ENCODE measurements at regions not wholly inside any gene's neighbourhood (a gene's known extent, or its start where the extent isn't known, plus 50 kb on each side); places are given as distances from the start of the nearest gene placed in this dataset.
"Not testable (repeated sequence)": the region's sequence is repeated elsewhere in the genome, so short reads cannot be mapped to it uniquely, and the experiment has no call there.

GRCh38 chr18:77329651-77330050, 80.0 kb downstream of the GALR1 start:
- no peak for DNase-seq (ENCODE audit: low spot score)

- DNase-seq (ENCODE audit: low spot score) = no peak
Measured at GRCh38 chr18:77334876-77335275, 85.2 kb downstream of the GALR1 start.

- DNase-seq (ENCODE audit: low spot score) = no peak
Measured at GRCh38 chr18:77337604-77338003, 88.0 kb downstream of the GALR1 start.

GRCh38 chr18:77339093-77339492, 89.4 kb downstream of the GALR1 start:
- DNase-seq (ENCODE audit: low spot score) = no peak

- no peak for DNase-seq (ENCODE audit: low spot score)
Measured at GRCh38 chr18:77339623-77340022, 90.0 kb downstream of the GALR1 start.

- DNase-seq (ENCODE audit: low spot score) = no peak
Measured at GRCh38 chr18:77340815-77341214, 91.2 kb downstream of the GALR1 start.

GRCh38 chr18:77341527-77342325, 92.1 kb downstream of the GALR1 start:
- DNase-seq (ENCODE audit: low spot score) = no peak

GRCh38 chr18:77342736-77343135, 93.1 kb downstream of the GALR1 start:
- DNase-seq (ENCODE audit: low spot score) = no peak

GRCh38 chr18:77343846-77344510, 94.3 kb downstream of the GALR1 start:
- no peak for DNase-seq (ENCODE audit: low spot score)

- DNase-seq (ENCODE audit: low spot score) = no peak
Measured at GRCh38 chr18:77344786-77345500, 95.3 kb downstream of the GALR1 start.

- no peak for DNase-seq (ENCODE audit: low spot score)
Measured at GRCh38 chr18:77346208-77346810, 96.7 kb downstream of the GALR1 start.

- DNase-seq (ENCODE audit: low spot score) = not testable (repeated sequence)
Measured at GRCh38 chr18:77353349-77353748, 103.7 kb downstream of the GALR1 start.

GRCh38 chr18:77359561-77360314, 110.1 kb downstream of the GALR1 start:
- no peak for DNase-seq (ENCODE audit: low spot score)

GRCh38 chr18:77360315-77361190, 110.9 kb downstream of the GALR1 start:
- no peak for DNase-seq (ENCODE audit: low spot score)

GRCh38 chr18:77361382-77361781, 111.7 kb downstream of the GALR1 start:
- DNase-seq (ENCODE audit: low spot score) = no peak

GRCh38 chr18:77365667-77366066, 116.0 kb downstream of the GALR1 start:
- no peak for DNase-seq (ENCODE audit: low spot score)

- no peak for DNase-seq (ENCODE audit: low spot score)
Measured at GRCh38 chr18:77366067-77366719, 116.5 kb downstream of the GALR1 start.

GRCh38 chr18:77366720-77367641, 117.3 kb downstream of the GALR1 start:
- DNase-seq (ENCODE audit: low spot score) = no peak

GRCh38 chr18:77369644-77370043, 120.0 kb downstream of the GALR1 start:
- no peak for DNase-seq (ENCODE audit: low spot score)

Measured in D341Med (cell line).